HG02884 (cell line): ENCODE measurements at regions not wholly inside any gene's neighbourhood (a gene's known extent, or its start where the extent isn't known, plus 50 kb on each side); places are given as distances from the start of the nearest gene placed in this dataset.

ENCODE experiments used
- ATAC-seq: cut with Tn5 transposase; IDR thresholded peaks from one replicate; pipeline ENCODE4 v1.9.1; 2021; ENCODE audit warnings: mild to moderate bottlenecking, moderate library complexity; ENCODE audit not compliant: unreplicated experiment

GRCh38 chrX:20884565-20884964 is 489.7 kb upstream of the CNKSR2 start:
- no peak for ATAC-seq

- ATAC-seq = no peak
Measured at GRCh38 chrX:20863649-20864048, 510.6 kb upstream of the CNKSR2 start.

GRCh38 chrX:20861113-20861512 is 513.1 kb upstream of the CNKSR2 start:
- no peak for ATAC-seq

- ATAC-seq = no peak
Measured at GRCh38 chrX:20857746-20858145, 516.5 kb upstream of the CNKSR2 start.

GRCh38 chrX:20838477-20838876 is 535.7 kb upstream of the CNKSR2 start:
- ATAC-seq = no peak

- ATAC-seq = no peak
Measured at GRCh38 chrX:20829665-20830491, 544.3 kb upstream of the CNKSR2 start.

GRCh38 chrX:20825984-20826383 is 548.2 kb upstream of the CNKSR2 start:
- no peak for ATAC-seq

GRCh38 chrX:20803971-20804370 is 537.3 kb upstream of the RPS6KA3 start:
- ATAC-seq = no peak

- ATAC-seq = no peak
Measured at GRCh38 chrX:20802036-20802435, 535.3 kb upstream of the RPS6KA3 start.

GRCh38 chrX:20796450-20796849 is 529.7 kb upstream of the RPS6KA3 start:
- no peak for ATAC-seq

- ATAC-seq = no peak
Measured at GRCh38 chrX:20789103-20789502, 522.4 kb upstream of the RPS6KA3 start.

GRCh38 chrX:20767346-20767745 is 500.6 kb upstream of the RPS6KA3 start:
- no peak for ATAC-seq

- no peak for ATAC-seq
Measured at GRCh38 chrX:20756585-20756984, 489.9 kb upstream of the RPS6KA3 start.

GRCh38 chrX:20753076-20753475 is 486.4 kb upstream of the RPS6KA3 start:
- no peak for ATAC-seq

- no peak for ATAC-seq
Measured at GRCh38 chrX:20746690-20747089, 480.0 kb upstream of the RPS6KA3 start.

GRCh38 chrX:20743046-20743445 is 476.3 kb upstream of the RPS6KA3 start:
- ATAC-seq = no peak

- no peak for ATAC-seq
Measured at GRCh38 chrX:20742106-20742505, 475.4 kb upstream of the RPS6KA3 start.

GRCh38 chrX:20740443-20740842 is 473.7 kb upstream of the RPS6KA3 start:
- no peak for ATAC-seq

- ATAC-seq = no peak
Measured at GRCh38 chrX:20739038-20739745, 472.5 kb upstream of the RPS6KA3 start.

GRCh38 chrX:20729416-20729815 is 462.7 kb upstream of the RPS6KA3 start:
- ATAC-seq = no peak

- ATAC-seq = no peak
Measured at GRCh38 chrX:20727447-20727846, 460.7 kb upstream of the RPS6KA3 start.

GRCh38 chrX:20720954-20721626 is 454.4 kb upstream of the RPS6KA3 start:
- ATAC-seq = no peak
